ENCODE measurements at regions not wholly inside any gene's neighbourhood (a gene's known extent, or its start where the extent isn't known, plus 50 kb on each side); places are given as distances from the start of the nearest gene placed in this dataset.
"Not testable (repeated sequence)": the region's sequence is repeated elsewhere in the genome, so short reads cannot be mapped to it uniquely, and the experiment has no call there.

DNA sequence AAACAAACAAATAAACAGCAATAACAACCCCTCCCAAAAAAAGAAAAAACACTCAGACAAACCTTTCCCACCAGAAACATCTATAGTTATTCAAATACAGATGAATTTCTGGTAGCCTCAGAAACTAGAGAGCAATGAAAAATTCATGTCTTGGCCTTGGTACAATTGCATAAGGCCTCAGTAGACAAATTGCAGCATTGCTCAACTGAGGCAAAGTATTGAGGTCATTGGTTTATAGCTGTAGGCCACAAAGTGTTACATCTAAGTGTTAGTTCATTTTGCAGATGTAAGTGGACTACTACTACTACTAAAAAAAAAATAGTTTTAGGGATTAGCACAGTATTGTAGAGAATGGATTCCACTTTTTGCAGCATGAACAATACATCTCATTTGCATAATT lies 2268.3 kb downstream of the ARAP2 start:
- TF ChIP-seq, protein P1, sequence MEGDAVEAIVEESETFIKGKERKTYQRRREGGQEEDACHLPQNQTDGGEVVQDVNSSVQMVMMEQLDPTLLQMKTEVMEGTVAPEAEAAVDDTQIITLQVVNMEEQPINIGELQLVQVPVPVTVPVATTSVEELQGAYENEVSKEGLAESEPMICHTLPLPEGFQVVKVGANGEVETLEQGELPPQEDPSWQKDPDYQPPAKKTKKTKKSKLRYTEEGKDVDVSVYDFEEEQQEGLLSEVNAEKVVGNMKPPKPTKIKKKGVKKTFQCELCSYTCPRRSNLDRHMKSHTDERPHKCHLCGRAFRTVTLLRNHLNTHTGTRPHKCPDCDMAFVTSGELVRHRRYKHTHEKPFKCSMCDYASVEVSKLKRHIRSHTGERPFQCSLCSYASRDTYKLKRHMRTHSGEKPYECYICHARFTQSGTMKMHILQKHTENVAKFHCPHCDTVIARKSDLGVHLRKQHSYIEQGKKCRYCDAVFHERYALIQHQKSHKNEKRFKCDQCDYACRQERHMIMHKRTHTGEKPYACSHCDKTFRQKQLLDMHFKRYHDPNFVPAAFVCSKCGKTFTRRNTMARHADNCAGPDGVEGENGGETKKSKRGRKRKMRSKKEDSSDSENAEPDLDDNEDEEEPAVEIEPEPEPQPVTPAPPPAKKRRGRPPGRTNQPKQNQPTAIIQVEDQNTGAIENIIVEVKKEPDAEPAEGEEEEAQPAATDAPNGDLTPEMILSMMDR (IDR thresholded peaks at IDR 0.05): no peak
- no peak overlapping the region for H3K4me3 ChIP-seq
- no peak for DNase-seq (ENCODE audit: low spot score)
- no peak overlapping the region for H3K27ac ChIP-seq

DNA sequence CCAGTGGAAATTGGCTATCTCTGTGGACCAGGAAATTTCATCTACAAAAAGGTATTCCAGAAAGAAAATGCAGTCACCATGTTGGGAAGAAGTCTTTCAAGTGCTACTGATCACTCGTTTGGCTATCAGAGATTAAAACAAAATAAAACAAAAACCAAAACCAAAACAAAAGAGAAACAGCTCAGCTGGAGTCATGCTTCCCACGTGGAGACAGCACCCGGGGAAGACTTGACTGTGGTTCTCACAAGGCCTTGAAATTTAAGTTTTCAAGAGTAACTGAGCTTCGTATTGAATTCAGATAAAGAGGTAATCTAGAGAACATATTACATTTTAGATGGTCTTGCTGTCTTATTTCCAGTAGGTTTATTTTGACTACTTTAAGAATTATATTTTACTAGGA lies 2264.5 kb downstream of the ARAP2 start:
- H3K4me3 ChIP-seq; DNase-seq (ENCODE audit: low spot score); H3K27ac ChIP-seq: not testable (repeated sequence)

DNA sequence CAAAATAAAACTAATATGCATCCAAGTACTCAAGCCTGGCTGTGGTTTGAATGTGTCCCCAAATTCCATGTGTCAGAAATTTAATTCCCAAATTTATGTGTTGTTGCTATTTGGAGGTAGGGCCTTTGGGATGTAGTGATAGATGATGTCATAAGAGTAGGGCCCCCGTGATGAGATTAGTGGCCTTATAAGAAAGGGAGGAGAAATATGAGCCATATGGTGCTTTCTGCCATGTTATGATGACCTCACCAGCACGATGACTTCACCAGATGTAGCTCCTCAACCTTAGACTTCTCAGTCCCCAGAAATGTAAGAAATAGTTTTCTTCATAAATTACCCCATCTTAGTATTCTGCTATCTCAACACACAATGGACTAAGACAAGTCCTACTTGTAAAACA lies 2264.0 kb downstream of the ARAP2 start:
- DNase-seq (ENCODE audit: low spot score): no peak
- no peak overlapping the region for H3K27ac ChIP-seq
- TF ChIP-seq, protein P1 (IDR thresholded peaks at IDR 0.05): no peak

DNA sequence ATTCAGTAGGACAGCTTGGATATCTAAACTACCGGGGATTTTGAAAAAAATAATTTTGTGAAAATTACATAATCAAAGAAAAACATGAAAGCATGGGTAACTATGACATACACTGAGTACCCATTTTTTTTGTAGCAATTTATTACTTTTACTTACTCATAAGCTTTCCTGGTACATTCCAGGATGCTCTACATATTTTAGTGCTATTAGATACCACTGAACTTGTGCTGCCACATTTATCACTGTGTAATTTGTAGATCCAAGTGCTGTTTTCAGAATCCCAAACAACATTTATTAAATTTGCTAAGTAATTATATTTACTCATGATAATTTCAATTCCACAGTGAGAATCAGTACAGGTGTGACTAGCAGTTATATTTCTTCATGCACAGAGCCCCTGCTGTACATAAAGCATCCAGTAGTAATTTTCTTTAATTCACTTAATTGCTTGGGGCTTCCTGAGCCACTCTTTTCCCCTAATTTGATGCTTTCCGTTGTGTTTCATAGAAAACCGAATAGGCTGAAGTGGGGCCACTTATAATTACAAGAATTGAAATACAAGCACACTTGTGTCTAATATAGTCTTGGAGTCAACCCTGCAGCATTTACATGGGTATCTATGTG lies 2254.4 kb downstream of the ARAP2 start:
- DNase-seq (ENCODE audit: low spot score): no peak
- no peak overlapping the region for H3K4me3 ChIP-seq
- TF ChIP-seq, protein P1 (IDR thresholded peaks at IDR 0.05): no peak
- H3K27ac ChIP-seq: no peak overlapping the region

More for the DNA sequence above, 2264.0 kb downstream of the ARAP2 start:
- H3K4me3 ChIP-seq: no peak overlapping the region

DNA sequence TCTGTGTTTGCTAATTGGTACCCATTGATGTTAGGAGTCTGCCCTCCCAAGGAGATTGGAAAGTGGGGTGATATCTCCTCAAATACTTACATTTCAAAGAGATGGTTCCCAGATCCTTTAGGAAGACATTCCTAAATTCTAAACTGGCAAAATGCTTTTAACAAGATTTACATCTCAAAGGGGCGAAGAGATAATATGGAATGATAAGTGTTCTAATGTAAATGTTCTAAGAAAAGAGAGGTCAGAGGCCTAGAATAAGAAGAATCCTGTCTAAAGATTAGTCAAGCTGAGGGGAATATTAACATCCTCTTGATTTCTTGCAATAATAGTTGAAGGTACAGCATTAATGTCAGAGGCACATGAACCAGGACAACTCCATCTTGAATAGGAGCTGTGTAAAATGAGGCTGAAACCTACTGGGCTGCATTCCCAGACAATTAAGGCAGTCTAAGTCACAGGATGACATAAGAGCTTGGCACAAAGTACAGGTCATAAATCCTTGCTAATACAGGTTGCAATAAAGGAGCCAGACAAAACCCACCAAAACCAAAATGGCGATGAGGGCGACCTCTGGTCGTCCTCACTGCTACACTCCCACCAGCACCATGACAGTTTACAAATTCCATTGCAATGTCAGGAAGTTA lies 2248.1 kb downstream of the ARAP2 start:
- TF ChIP-seq, protein P1 (IDR thresholded peaks at IDR 0.05): no peak
- H3K4me3 ChIP-seq: no peak overlapping the region
- H3K27ac ChIP-seq: no peak overlapping the region
- DNase-seq (ENCODE audit: low spot score): no peak

DNA sequence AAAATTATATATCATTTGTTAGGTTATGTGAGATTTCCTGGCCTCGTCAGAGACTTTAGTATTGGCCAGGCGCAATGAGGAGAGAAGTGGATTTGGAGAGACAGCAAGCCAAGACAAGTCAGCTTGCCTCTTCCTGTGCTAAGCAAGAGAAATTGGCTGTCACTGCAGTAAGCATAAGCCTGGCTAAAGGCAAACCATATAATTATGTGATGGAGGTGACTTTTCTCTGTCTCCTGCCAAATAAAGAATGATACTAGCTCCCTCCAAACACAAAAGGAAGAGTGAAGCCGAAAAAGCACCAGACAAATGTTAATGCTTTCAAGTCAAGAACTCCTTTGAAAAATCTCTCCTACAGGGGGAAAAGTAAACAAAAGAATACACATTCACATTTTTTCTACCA lies 2246.0 kb downstream of the ARAP2 start:
- Histone ChIP-seq H3K4me3 (no peak overlapping the region), H3K27ac (no peak overlapping the region)
- DNase-seq (ENCODE audit: low spot score): no peak
- TF ChIP-seq, protein P1 (IDR thresholded peaks at IDR 0.05): no peak

DNA sequence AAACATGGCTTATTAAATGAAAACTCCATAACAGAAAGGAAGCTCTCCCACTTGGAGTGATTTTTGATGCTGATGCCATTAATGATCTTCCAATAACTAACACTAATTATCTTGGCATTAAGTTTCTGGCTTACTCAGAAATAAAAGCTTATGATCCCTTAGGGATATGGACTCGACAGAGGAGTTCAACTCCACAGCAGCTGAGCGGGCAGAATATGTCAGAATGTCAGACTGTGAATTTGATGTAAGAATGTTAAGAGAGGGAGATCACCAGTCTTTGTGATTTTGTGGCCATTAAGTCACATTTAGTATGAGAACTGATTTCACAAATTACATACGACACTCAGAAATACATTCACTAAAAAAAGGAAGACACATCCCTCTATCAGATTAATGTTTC lies 2244.0 kb downstream of the ARAP2 start:
- no peak overlapping the region for H3K27ac ChIP-seq
- no peak for DNase-seq (ENCODE audit: low spot score)
- no peak overlapping the region for H3K4me3 ChIP-seq
- TF ChIP-seq, protein P1 (IDR thresholded peaks at IDR 0.05): no peak

DNA sequence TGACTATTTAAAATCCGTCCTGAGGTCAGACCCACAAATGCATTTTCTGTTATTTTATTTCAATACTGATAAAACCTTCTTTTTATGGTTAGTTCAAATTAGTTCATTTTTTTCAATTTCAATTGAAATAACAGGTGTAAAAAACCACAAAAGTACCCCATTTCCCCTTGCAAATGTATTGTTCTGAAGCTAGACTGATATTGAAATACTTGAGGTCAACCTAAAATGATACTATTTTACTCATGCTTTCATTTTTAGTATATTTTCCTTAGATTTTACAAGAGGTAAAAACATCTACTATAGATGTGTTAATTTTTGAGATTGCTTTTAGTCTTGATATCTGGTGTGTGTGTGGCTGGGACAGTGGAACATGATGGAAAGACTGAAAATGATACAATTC lies 2237.8 kb downstream of the ARAP2 start:
- H3K4me3 ChIP-seq; DNase-seq (ENCODE audit: low spot score); H3K27ac ChIP-seq: not testable (repeated sequence)
